HG03342 (cell line): ENCODE measurements at regions not wholly inside any gene's neighbourhood (a gene's known extent, or its start where the extent isn't known, plus 50 kb on each side); places are given as distances from the start of the nearest gene placed in this dataset.
"Not testable (repeated sequence)": the region's sequence is repeated elsewhere in the genome, so short reads cannot be mapped to it uniquely, and the experiment has no call there.

Source experiments
- ATAC-seq: cut with Tn5 transposase; IDR thresholded peaks from one replicate; pipeline ENCODE4 v1.9.1; 2021; ENCODE audit warnings: mild to moderate bottlenecking, moderate library complexity; ENCODE audit not compliant: unreplicated experiment

DNA sequence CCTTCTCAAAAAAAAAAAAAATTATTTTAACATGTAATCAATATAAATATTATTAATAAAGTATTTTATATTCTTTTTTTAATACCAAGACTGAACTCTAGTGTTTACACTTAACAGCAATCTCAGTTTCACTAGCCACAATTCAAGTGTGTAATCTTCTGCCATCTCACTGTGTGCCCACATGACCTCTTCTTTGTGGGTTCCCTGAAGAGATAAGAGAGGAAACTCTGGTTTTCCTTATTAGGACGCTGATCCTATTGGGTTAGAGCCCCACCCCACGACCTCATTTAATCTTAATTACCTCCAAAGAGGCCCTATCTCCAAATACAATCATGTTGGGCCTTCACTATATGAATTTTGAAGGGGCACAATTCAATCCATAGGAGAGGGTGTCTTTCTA, 177.6 kb downstream of the STK31 start:
- ATAC-seq = no peak

DNA sequence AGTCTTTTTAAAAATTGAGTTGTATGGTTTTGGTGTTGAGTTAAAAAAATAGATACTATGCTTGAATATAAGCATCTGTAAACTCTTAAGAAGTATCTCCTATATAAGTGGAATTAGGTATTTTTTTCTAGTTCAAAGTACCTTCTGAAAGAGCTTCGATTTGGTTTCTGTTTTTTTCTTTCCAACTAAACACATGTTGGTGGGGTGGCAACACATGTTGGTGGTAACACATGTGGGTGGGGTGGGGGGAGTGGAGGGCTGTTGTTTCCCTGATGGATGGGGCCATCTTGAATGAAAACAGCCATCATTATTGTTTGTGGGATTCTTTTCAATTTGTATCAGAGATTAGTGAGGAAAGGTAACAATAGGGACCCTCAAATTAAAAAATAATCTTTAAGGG, 178.9 kb downstream of the STK31 start:
- ATAC-seq = no peak

DNA sequence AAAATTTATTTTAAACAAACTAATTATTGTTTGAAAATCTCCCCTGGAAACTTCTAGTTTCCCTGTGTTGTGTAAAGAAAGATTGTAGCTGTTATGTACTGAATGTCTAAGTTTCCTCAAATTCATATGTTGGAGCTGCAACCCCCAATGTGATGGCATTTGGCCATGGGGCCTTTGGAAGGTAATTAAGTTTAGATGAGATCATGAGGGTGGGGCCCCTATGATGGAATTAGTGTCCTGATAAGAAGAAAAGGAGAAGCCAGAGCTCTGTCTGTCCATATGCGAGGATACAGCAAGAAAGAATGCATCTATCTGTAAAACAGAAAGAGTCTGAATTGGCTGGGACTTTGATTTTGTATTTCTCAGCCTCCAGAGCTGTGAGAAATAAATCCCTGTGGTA, 179.5 kb downstream of the STK31 start:
- no peak for ATAC-seq

DNA sequence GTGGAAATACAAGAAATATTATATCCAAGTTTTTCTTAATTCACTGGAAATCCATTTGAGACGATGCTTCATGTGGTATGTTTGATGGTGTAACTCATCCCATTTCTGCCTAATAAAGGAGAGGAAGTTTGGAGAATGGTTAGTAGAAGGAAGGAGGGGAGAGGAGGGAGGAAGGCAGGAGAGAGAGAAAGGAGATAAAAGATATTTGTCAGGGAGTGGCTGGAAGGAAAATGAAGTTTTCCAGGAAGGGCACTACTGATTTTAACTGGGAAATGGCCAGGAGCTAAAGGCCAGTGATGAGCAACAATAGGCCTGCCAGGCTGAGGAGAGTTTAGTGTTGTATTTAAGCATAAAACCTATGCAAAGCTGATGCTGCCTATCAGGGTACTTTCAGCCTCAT, 182.0 kb downstream of the STK31 start:
- ATAC-seq = no peak

DNA sequence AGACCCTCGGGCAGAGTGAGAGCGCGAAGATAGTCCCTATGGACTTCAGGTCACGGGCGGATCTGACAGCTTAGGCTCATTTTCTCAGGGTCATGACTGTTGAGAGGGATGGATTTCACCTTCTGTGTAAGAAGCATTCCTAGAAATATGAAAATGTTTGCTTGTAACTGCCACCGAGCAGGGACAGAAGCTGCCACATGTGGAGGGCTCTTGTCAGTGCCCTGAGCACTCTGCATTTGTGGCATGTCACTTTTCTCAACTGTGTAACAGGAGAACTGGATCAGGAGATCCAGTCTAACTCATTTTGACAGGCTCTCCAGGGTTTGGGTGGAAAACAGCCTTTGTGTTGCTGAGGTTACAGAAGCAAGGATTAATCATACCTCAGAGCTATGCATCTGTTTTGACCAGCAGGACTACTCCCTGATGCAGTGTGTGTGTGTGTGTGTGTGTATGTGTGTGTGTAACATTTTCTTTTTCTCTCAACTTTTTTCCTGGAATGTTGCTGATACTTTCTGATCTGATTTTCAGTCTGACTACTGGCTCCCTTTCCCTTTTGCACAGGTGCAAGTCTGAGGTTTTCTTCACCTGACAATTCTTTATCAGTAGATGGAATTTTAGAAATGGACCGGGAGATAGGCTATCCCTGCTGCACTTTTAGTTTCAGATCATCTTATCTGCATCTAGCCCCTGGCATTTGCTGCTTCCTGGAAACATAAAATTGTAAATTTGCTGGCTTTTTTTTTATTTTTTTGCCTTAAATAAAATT, 183.3 kb downstream of the STK31 start:
- no peak for ATAC-seq

DNA sequence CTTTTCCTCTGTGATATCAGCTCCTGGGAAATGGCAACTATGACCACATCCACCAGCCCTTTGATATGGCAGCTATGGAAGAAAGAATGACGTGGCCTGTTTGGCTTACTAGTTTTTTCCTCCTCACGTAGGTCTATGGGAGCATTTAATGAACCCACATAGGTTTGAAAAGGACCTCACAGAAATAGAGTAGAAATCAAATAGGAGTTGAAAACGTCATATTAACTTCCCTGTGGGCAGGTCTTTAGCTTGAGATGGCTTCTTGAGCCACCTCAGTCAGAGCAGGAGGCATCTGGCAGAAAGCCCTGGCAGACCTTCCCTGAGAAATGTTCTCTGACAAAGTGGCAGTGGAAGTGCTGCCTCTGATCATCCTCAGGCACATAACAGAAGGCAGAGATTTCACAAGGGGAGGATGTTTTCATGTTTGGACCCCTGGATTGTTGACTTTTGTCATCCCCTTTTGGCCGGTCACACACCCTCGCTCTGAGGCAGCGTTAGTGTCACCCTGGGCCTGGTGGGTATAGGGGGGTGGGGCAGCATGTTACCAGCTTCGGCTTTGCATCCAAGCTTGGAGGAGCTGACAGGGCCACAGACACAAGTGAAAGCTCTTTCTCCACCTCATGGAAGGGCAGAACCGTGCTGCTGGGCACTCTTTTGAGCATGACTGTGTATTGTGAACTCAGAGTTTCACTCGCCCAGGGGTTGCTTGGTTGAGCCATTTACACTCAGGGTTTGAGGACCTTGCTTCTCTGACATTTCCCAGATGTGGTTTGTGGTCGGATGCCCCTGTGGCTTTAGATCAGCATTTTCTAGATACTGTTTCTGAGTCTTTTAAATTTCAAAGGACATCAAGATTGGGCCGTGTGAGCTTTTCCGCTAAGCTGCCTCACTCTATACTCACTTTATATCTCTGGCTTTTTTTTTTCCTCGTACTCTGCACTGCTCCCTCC, 184.2 kb downstream of the STK31 start:
- no peak for ATAC-seq

DNA sequence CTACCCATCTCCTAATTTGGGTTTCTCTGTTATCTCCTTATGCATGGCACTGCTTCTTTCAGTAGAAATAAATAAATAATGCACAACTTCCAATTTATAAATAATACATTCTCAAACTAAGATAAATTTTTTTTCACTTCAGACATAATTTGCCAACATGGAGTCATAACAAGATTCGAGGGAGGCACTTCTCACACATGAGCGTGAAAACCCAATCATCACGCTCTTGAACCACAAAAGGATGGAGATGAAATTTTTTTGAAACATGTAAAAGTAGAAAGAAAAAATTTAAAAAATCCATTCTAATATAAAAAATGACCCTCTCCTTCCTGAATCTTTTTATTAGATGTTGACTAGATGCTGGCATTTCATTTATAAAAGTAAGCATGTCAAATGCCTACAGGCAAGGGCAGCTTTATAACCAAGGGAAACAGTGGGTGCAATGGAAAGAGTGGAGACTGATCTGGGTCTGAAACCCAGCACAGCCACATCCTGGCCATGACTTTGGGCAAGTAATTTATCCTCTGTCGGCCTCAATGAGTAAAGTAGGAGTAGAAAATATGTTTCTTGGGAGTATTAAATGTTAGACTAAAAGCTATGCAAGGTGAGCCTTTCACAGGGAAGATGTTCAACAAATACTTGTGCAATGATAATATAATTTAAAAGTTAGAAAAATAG, 185.0 kb downstream of the STK31 start:
- ATAC-seq = no peak

DNA sequence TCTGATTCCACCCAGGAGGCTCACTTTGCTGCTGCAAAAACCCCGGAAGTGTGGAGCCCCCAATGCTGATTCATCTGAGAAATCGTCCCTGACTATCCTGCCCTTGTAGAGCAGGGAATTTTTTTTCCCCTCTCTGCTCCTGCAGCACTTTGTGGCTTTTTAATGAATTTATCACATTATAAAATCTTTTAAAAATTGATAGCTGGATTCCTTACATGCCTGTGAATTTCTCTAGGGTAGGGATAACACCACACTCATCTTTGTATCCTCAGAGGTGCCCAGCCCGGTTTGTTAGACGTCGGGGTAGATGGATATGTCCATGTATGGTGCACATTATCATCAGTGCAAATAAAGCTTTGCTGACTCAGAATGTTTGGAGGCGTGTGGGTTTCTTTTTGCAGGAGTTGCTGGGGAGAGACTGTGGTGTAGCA, 185.7 kb downstream of the STK31 start:
- ATAC-seq = no peak

DNA sequence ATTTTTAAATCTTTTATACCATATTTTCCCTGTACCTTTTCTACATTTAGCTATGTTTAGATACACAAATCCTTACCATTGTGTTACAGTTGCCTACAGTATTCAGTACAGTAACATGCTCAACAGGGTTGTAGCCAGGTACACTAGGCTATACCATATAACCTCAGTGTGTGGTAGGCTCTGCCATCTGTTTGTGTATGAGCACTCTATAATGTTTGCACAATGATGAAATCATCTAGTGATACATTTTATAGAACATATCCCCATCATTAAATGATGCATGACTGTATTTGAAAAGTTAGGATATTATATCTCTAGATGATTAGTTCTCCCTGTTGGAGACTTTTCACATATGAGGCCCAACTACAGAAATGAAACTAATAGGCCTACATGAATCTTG, 188.6 kb downstream of the STK31 start:
- ATAC-seq = no peak

DNA sequence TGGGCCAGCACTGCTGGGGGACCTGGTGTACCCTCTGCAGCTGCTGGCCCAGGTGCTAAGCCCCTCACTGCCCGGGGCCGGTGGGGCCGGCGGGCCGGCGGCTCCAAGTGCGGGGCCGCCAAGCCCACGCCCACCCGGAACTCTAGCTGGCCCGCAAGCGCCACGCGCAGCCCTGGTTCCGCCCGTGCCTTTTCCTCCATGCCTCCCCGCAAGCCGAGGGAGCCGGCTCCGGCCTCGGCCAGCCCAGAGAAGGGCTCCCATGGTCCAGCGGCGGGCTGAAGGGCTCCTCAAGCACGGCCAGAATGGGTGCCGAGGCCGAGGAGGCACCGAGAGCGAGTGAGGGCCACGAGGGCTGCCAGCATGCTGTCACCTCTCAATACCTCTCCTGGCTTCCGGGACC, 194.9 kb downstream of the STK31 start:
- ATAC-seq = not testable (repeated sequence)

DNA sequence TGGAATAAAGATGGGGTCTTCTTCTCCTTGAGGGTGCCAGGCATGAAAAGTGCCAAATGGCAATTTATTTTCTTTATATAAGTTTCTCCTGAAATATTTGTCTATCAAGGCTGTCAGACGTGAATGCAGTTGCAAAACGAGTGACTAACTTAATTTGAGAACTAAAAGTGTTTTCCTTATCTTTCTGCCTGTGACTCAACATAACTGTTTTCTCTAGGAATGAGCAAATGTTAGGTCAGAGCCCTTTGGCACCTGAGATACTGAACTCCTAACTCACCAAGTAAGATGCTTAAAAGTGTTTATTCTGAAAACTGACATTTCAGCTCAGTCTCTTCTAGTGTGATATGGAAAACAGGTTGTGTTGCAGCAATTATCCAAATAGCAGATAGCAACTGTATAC, 197.0 kb downstream of the STK31 start:
- no peak for ATAC-seq

DNA sequence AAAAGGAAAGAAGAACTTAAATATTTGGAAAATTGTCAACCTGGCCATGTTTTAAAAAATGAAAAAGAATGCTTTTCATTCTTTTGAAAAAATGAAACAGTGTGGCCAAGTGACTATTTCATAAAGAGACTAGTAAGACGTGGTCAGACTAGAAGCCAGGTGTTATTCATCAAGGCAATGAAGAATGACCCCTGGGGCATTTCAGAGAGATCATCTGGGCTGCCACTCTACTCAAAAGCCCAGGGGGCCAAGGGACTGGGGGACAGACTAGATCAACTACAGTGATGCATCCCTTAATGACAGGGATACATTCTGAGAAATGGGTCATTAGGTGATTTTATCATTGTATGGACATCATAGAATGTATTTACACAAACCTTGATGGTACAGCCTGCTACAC, 199.4 kb downstream of the STK31 start:
- ATAC-seq = no peak

DNA sequence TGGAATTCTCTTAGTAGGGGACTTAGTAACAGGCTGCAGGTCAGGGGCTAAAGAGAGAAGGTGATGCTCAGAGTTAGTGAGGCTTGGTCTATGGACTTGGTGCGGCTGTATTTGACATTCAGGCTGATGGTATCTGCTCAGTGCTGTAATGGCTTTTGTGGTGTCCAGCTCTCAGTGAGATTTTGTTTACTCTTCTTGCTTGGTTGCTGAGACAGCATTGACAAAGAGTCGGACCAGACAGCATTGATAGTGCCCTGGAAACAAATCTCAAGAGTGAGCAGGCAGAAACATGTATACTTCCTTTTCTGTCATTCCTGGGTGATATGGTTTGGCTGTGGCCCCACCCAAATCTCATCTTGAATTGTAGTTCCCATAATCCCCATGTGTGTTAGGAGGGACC, 202.0 kb downstream of the STK31 start:
- ATAC-seq = no peak

DNA sequence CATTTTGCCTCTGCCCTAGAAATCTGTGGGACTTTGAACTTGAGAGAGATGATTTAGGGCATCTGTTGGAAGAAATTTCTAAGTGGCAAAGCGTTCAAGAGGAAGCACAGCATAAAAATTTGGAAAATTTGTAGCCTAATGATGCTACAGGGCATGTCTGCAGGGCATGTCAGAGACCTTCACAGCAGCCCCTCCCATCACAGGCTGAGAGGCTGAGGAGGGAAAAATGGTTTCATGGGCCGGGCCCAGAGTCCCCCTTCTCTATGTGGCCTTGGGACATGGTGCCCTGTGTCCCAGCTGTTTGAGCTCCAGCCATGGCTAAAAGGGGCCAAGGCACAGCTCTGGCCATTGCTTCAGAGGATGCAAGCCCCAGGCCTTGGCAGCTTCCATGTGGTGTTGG, 203.0 kb downstream of the STK31 start:
- no peak for ATAC-seq

DNA sequence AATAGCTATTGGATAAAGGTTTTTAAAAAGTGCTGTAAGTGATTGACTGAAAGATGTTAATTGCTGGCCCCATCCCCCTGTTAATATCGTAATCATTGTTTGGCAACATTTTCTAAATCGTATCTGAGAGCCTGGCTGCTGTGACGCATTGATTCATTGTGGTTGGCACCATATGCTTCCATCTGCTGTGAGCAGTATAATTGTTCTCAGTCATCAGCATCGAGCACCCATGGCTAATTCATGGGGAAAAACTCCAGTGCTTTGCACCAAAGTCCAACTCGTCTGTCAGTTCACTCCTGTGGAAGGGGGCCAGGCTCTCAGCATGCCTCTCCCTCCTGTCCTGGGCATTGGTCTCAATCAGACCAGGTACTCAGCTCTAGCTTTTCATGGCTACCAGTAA, 205.2 kb downstream of the STK31 start:
- no peak for ATAC-seq

DNA sequence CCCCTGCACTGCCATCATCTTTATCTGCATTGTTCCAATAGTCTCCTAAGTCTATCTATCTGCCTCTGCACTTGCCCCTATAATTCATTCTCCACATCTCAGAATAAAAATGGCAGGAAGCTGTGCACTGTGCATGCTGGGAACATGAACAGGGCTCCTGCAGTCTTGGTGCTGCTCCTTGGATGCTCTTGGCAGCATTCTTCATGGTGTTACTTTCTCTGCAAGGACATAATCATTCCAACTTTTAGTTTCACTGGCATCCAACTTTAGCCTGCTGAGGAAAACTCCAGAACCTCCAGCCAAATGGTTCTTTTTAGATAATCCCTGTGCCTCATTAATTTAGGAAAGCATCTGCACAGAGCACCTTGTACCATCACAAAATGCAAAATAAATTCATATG, 208.3 kb downstream of the STK31 start:
- ATAC-seq = no peak

DNA sequence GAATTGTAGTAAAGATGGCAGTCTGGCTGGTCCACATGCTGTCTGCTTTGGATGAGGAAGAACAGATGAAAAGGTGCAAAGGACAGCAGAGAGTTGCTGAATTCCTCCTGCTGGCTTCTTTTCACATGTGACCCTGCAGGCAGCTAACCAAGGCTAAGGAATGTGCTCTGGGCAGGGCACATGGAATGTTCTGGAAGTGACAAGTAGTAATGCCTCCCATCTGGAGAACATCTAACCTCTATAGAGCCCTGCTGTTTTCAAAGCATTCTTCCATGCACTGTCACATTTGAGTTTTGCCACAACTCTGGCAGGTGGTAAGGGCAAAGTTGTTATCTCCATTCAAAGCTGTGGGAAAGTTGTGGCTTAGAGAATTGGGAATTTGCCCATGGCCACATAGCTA, 208.8 kb downstream of the STK31 start:
- ATAC-seq = no peak

DNA sequence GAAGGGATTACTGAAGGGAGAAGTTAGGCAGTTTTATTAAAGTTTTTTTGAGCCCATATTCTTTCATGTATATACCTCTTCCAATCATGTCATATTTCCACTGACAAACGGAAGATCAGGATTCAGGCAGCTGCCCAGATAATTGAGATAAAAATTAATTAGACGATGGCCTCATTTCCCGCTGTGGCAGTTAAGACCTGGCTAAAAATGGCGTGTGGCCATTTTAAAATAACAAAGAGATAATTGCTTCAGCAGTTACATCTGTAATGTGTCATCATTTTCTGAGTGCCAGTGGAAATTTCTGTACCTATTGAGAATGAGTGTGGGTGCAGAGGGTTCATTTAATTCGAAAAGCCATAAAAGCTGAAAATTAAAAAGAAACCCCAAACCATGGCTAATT, 215.1 kb downstream of the STK31 start:
- no peak for ATAC-seq

DNA sequence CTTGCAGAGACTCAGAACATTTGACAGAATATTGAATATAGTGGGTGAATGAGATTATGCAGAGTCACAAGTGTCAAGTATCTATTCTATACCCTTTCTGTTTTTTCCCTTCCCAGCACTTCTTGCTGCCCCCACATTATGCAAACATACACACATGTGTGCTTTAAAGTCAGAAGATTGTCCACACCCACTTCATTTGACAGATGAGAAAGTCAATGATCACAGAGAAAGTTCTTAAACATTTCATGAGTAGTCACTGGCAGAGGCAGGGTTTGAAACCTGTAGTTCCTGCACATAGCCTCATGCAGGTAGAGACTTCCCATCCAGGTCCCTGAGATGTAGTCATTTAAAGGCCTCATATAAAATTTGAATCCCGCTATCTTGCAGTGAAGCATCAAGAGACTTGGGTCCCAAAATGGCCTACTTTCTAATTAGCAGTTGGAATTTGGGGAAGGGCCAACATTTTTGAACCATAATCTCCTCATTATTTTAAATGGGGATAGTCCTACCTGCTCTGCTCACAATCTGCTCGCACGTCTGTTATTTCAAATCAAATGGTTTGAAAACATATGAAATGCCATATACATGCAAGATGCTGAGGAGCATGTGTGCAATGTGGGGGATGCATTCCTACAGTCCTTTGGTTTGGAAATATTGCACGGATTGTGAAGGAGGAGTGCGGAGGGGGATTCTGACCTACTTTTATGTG, 217.8 kb downstream of the STK31 start:
- ATAC-seq = no peak

DNA sequence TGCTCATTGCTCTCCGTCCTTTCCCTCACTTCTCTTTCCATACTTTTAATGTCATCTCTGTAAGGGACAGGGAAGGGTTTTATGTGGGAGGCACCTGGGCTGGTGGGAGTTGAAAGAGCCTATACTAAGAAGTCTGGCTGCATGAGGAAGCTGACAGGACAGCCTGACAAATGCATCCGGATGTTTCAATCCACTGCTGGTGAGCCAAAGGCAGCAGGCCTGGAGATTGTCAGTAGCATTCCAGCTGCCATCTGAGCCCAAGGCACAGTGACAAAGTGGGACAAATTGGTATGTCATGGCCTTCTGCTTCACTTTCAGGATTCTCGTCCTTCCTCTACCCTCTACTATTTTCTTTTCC, 218.4 kb downstream of the STK31 start:
- no peak for ATAC-seq

DNA sequence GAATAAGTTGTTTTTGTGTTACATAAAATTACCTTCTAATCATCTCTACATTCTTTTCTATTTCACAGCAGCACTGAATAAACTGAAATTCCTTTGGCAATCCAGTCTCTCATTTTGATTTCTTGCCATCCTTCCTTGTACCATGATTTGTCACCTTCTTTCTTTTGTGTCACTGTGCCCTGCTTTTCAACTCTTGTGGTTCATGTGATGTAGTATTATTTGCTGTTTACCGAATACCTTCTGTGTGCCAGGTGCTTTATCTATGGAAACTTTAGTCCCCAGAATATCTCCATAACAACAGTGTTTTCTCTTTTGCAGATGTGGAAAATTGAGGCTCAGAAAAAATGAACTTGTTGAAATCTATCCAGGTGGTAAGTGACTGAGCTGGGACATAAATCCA, 220.3 kb downstream of the STK31 start:
- ATAC-seq = no peak
